ENCODE measurements at regions not wholly inside any gene's neighbourhood (a gene's known extent, or its start where the extent isn't known, plus 50 kb on each side); places are given as distances from the start of the nearest gene placed in this dataset.

- no peak for DNase-seq (ENCODE audit: low read depth)
- H3K4me3 ChIP-seq (ENCODE audit: low read depth, low read length), result no peak overlapping the region
Observed at GRCh38 chr2:149819356-149819957, 231.9 kb upstream of the MMADHC start.

GRCh38 chr2:149816756-149817551 lies 229.4 kb upstream of the MMADHC start:
- DNase-seq (ENCODE audit: low read depth), result no peak
- H3K4me3 ChIP-seq (ENCODE audit: low read depth, low read length), result no peak overlapping the region

- H3K4me3 ChIP-seq (ENCODE audit: low read depth, low read length), result no peak overlapping the region
- DNase-seq (ENCODE audit: low read depth), result no peak
Observed at GRCh38 chr2:149815941-149816340, 228.4 kb upstream of the MMADHC start.

- no peak for DNase-seq (ENCODE audit: low read depth)
- H3K4me3 ChIP-seq (ENCODE audit: low read depth, low read length), result no peak overlapping the region
Observed at GRCh38 chr2:149814901-149815300, 227.3 kb upstream of the MMADHC start.

GRCh38 chr2:149814049-149814448 lies 226.5 kb upstream of the MMADHC start:
- no peak for DNase-seq (ENCODE audit: low read depth)
- no peak overlapping the region for H3K4me3 ChIP-seq (ENCODE audit: low read depth, low read length)

- no peak for DNase-seq (ENCODE audit: low read depth)
Observed at GRCh38 chr2:149808556-149808955, 221.0 kb upstream of the MMADHC start.

GRCh38 chr2:149806651-149807050 lies 219.1 kb upstream of the MMADHC start:
- no peak overlapping the region for H3K4me3 ChIP-seq (ENCODE audit: low read depth, low read length)
- DNase-seq (ENCODE audit: low read depth), result no peak

More at GRCh38 chr2:149808556-149808955, 221.0 kb upstream of the MMADHC start:
- H3K4me3 ChIP-seq (ENCODE audit: low read depth, low read length), result no peak overlapping the region

- no peak overlapping the region for H3K4me3 ChIP-seq (ENCODE audit: low read depth, low read length)
- DNase-seq (ENCODE audit: low read depth), result no peak
Observed at GRCh38 chr2:149800624-149801542, 213.3 kb upstream of the MMADHC start.

GRCh38 chr2:149799013-149799705 lies 211.6 kb upstream of the MMADHC start:
- no peak overlapping the region for H3K4me3 ChIP-seq (ENCODE audit: low read depth, low read length)
- DNase-seq (ENCODE audit: low read depth), result no peak

- no peak for DNase-seq (ENCODE audit: low read depth)
- H3K4me3 ChIP-seq (ENCODE audit: low read depth, low read length), result no peak overlapping the region
Observed at GRCh38 chr2:149797030-149797429, 209.5 kb upstream of the MMADHC start.

- DNase-seq (ENCODE audit: low read depth), result no peak
- H3K4me3 ChIP-seq (ENCODE audit: low read depth, low read length), result no peak overlapping the region
Observed at GRCh38 chr2:149789549-149789948, 202.0 kb upstream of the MMADHC start.

GRCh38 chr2:149787206-149787605 lies 199.6 kb upstream of the MMADHC start:
- H3K4me3 ChIP-seq (ENCODE audit: low read depth, low read length), result no peak overlapping the region
- no peak for DNase-seq (ENCODE audit: low read depth)

GRCh38 chr2:149783284-149783683 lies 195.7 kb upstream of the MMADHC start:
- DNase-seq (ENCODE audit: low read depth), result no peak
- H3K4me3 ChIP-seq (ENCODE audit: low read depth, low read length), result no peak overlapping the region

GRCh38 chr2:149782572-149782971 lies 195.0 kb upstream of the MMADHC start:
- no peak for DNase-seq (ENCODE audit: low read depth)
- H3K4me3 ChIP-seq (ENCODE audit: low read depth, low read length), result no peak overlapping the region

GRCh38 chr2:149781263-149781808 lies 193.8 kb upstream of the MMADHC start:
- H3K4me3 ChIP-seq (ENCODE audit: low read depth, low read length), result no peak overlapping the region
- DNase-seq (ENCODE audit: low read depth), result no peak

GRCh38 chr2:149773006-149773405 lies 185.4 kb upstream of the MMADHC start:
- no peak overlapping the region for H3K4me3 ChIP-seq (ENCODE audit: low read depth, low read length)
- DNase-seq (ENCODE audit: low read depth), result no peak

GRCh38 chr2:149768320-149768799 lies 180.8 kb upstream of the MMADHC start:
- H3K4me3 ChIP-seq (ENCODE audit: low read depth, low read length), result no peak overlapping the region
- no peak for DNase-seq (ENCODE audit: low read depth)

GRCh38 chr2:149767516-149767974 lies 180.0 kb upstream of the MMADHC start:
- H3K4me3 ChIP-seq (ENCODE audit: low read depth, low read length), result no peak overlapping the region
- DNase-seq (ENCODE audit: low read depth), result peak; percentile 56

GRCh38 chr2:149766339-149766738 lies 178.8 kb upstream of the MMADHC start:
- no peak overlapping the region for H3K4me3 ChIP-seq (ENCODE audit: low read depth, low read length)
- no peak for DNase-seq (ENCODE audit: low read depth)

Measured in skeletal muscle cell (primary cell).